ENCODE measurements at regions not wholly inside any gene's neighbourhood (a gene's known extent, or its start where the extent isn't known, plus 50 kb on each side); places are given as distances from the start of the nearest gene placed in this dataset.
"Not testable (repeated sequence)": the region's sequence is repeated elsewhere in the genome, so short reads cannot be mapped to it uniquely, and the experiment has no call there.

GRCh38 chr21:27996906-27997305 is 995.8 kb downstream of the LTN1 start:
- not testable (repeated sequence) for TF ChIP-seq POLR2A, CTCF, EP300 (IDR thresholded peaks at IDR 0.05)
